SK-N-SH (cell line): ENCODE measurements at regions not wholly inside any gene's neighbourhood (a gene's known extent, or its start where the extent isn't known, plus 50 kb on each side); places are given as distances from the start of the nearest gene placed in this dataset.

Source experiments
- CTCF ChIP-seq: fragments of 200-600 bp; sonication (generic); IDR thresholded peaks from 2 replicates; pipeline ENCODE4 v1.6.1; 2017; ENCODE audit warnings: antibody characterized with exemption, mild to moderate bottlenecking, moderate library complexity
- EP300 ChIP-seq, 2 experiments: IDR thresholded peaks; 2 replicates each; pipeline versions ENCODE4 v1.4.0 to v1.6.1; 2012; ENCODE audit warnings: borderline replicate concordance in 1 of 2, low read depth in 1 of 2, low read length in 1 of 2
- EZH2phosphoT487 ChIP-seq: fragments of 200-600 bp; sonication (generic); IDR thresholded peaks from 2 replicates; pipeline ENCODE4 v1.6.1; 2017; ENCODE audit warnings: low read depth, mixed run types, mild to moderate bottlenecking, antibody characterized with exemption, moderate library complexity, borderline replicate concordance
- MAX ChIP-seq: IDR thresholded peaks from 2 replicates; pipeline ENCODE4 v1.4.0; 2012; ENCODE audit warnings: low read depth
- POLR2AphosphoS5 ChIP-seq: IDR thresholded peaks from 2 replicates; pipeline ENCODE4 v1.6.1; 2012; ENCODE audit warnings: low read depth, low read length
- RAD21 ChIP-seq: IDR thresholded peaks from 2 replicates; pipeline ENCODE4 v1.6.1; 2012; ENCODE audit warnings: mild to moderate bottlenecking, low read length
- RCOR1 ChIP-seq: fragments of 150-350 bp; IDR thresholded peaks from 2 replicates; pipeline ENCODE4 v1.6.1; 2017; ENCODE audit warnings: antibody characterized with exemption, low read length
- REST ChIP-seq: IDR thresholded peaks from 2 replicates; pipeline ENCODE4 v1.6.1; 2012; ENCODE audit warnings: mild to moderate bottlenecking, low read depth, low read length, moderate library complexity
- TCF12 ChIP-seq: IDR thresholded peaks from 2 replicates; pipeline ENCODE4 v1.4.0; 2012
- YY1 ChIP-seq: IDR thresholded peaks from 2 replicates; pipeline ENCODE4 v1.4.0; 2012; ENCODE audit warnings: low read depth, mild to moderate bottlenecking

GRCh38 chr9:84567805-84568204 is 101.7 kb upstream of the NTRK2 start:
- TF ChIP-seq POLR2AphosphoS5: no peak
- TF ChIP-seq REST: no peak
- TF ChIP-seq CTCF: no peak
- no peak for TF ChIP-seq EZH2phosphoT487
- TF ChIP-seq YY1: no peak
- TF ChIP-seq RAD21: no peak
- no peak for TF ChIP-seq RCOR1
- no peak for TF ChIP-seq MAX
- TF ChIP-seq EP300 (IDR thresholded peaks at IDR 0.05; ENCODE audit: borderline replicate concordance in 1 of 2, low read depth in 1 of 2, low read length in 1 of 2): no peak
- TF ChIP-seq TCF12: no peak
